ENCODE measurements at regions not wholly inside any gene's neighbourhood (a gene's known extent, or its start where the extent isn't known, plus 50 kb on each side); places are given as distances from the start of the nearest gene placed in this dataset.

- TF ChIP-seq CTCF (conservative IDR thresholded peaks at IDR 0.05) = no peak
- TF ChIP-seq ZFX (IDR thresholded peaks at IDR 0.05) = no peak
Observed at GRCh38 chrX:10089378-10089795, 67.4 kb upstream of the CLCN4 start.
